ENCODE measurements at regions not wholly inside any gene's neighbourhood (a gene's known extent, or its start where the extent isn't known, plus 50 kb on each side); places are given as distances from the start of the nearest gene placed in this dataset.

DNA sequence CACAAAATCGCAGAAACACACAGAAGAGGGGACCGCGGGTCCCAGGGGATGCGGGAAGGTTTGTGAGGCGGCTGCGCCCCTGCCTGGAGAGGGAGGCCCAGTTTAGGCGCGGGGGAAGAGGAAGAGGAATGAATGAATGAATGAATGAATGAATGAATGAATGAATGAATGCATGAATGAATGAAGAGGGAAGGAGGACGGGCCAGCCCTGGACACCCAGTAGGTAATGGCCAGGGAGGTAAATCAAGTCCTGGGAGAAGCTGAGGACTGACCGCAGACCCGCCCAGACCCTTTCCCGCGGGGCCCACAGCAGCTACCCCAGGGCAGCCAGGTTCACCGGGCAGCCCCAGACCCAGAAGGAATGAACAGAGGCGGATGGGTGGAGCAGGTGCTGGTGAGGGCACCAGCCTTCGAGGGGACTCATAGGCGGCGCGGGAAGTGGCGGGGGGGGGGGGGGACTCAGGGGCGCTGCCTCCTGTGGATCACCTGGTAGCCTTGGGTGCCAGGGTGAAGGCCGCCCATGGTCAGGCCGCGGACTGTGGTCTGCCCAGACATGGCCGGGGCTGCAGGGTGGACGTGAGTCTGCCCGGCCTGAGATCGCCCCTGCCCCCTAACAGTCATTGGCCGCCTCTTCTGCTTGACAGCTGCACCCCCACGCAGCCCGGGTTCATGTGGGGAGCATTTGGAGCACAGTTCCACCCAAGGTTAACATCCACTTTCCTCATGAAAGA is 192.0 kb upstream of the PDE10A start:
- DNase-seq (ENCODE audit: low spot score): no peak
- ATAC-seq (ENCODE audit: low FRiP score): no peak
- no peak for TF ChIP-seq CTCF (IDR thresholded peaks at IDR 0.05)

GRCh38 chr6:165854061-165854862 is 191.2 kb upstream of the PDE10A start:
- ATAC-seq (ENCODE audit: low FRiP score) (no peak), DNase-seq (ENCODE audit: low spot score) (no peak)
- TF ChIP-seq CTCF (IDR thresholded peaks at IDR 0.05): no peak

GRCh38 chr6:165852676-165853075 is 189.6 kb upstream of the PDE10A start:
- no peak for ATAC-seq (ENCODE audit: low FRiP score)
- DNase-seq (ENCODE audit: low spot score): no peak

DNA sequence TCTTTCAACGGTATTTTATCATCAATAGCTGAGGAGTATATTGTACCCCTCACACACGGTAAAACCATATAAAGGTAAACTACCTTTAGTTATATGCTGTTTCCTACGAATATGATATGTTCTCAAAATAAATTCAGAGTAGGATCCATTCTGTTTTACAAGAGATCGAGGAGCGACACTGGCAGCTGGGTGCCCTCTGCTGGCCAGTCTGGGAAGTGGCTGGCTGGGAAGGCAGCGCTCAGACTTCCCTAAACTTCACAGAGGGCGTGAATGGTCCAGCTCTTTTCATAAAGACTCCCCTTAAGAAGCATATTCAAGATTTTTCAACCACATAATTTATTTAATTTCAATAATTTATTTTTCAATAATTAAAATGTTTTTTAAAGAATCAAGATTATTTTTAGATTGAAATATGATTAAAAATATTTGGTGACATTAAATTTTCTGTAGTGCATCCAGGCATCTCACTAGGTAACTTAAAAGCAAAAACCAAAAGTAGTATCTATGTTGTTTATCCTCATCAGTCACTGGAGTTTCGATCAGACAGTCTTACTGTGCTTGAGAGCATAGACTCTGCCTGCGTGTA is 187.5 kb upstream of the PDE10A start:
- TF ChIP-seq CTCF (IDR thresholded peaks at IDR 0.05): peak in 2 of 3 donors; percentile 66 to 69
- peak; percentile 66 for ATAC-seq (ENCODE audit: low FRiP score)
- peak; percentile 61 for DNase-seq (ENCODE audit: low spot score)

More at GRCh38 chr6:165852676-165853075, 189.6 kb upstream of the PDE10A start:
- TF ChIP-seq CTCF (IDR thresholded peaks at IDR 0.05): no peak

- no peak for DNase-seq (ENCODE audit: low spot score)
- no peak for TF ChIP-seq CTCF (IDR thresholded peaks at IDR 0.05)
- ATAC-seq (ENCODE audit: low FRiP score): peak; percentile 65
Measured at GRCh38 chr6:165849534-165850430, 186.7 kb upstream of the PDE10A start.

DNA sequence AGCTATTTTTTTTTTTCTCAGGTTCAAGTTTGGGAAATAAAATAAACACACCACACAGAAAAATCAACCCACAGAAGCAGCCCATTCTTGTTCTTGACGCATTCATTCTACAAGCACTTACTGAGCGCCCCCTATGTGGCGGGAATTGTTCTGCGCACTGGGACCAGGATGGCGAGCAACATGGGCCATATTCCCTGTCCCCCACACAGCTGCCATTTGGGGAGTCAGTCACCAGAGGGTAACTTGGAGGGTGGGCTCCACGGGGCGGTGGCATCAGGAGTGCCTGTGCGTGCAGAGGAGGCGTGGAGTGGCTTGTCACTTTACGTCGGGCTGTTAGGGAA is 185.0 kb upstream of the PDE10A start:
- no peak for DNase-seq (ENCODE audit: low spot score)
- ATAC-seq (ENCODE audit: low FRiP score): no peak
- TF ChIP-seq CTCF (IDR thresholded peaks at IDR 0.05): no peak

Data from omental fat pad (tissue), 3 donors.